ENCODE measurements at regions not wholly inside any gene's neighbourhood (a gene's known extent, or its start where the extent isn't known, plus 50 kb on each side); places are given as distances from the start of the nearest gene placed in this dataset.
"Not testable (repeated sequence)": the region's sequence is repeated elsewhere in the genome, so short reads cannot be mapped to it uniquely, and the experiment has no call there.

GRCh38 chr15:79161837-79162508 is 71.4 kb upstream of the RASGRF1 start:
- no peaks in the 10 kb centered on the region for H3K4me1 ChIP-seq (ENCODE audit: control extremely low read depth in 1 of 4, control insufficient read depth in 4 of 4, insufficient read depth in 4 of 4, low read length in 3 of 4)
- POLR2A ChIA-PET, result interaction anchor here (0.6 kb wide), 1 partner anchor 532 kb away, joined by 3 read pairs; no protein-coding TSS in a partner anchor
- H3K27me3 ChIP-seq (replicated peaks in 2 of 5; ENCODE audit: control insufficient read depth in 4 of 5, insufficient read depth in 5 of 5, low read length in 4 of 5), result no peaks in the 10 kb centered on the region
- no peak for DNase-seq
- H3K4me3 ChIP-seq (ENCODE audit: control insufficient read depth in 1 of 7, extremely low read depth in 1 of 7, insufficient read depth in 4 of 7, low read depth in 2 of 7, low read length in 6 of 7), result no peak overlapping the region
- H3K27ac ChIP-seq (ENCODE audit: insufficient read depth in 1 of 2, low read depth in 1 of 2, low read length in 2 of 2, poor library complexity in 1 of 2, severe bottlenecking in 2 of 2), result no peak overlapping the region
- WGBS (ENCODE audit: insufficient coverage), result 0% methylated on average over 1 of the region's 1 CpG
- H3K9me3 ChIP-seq (ENCODE audit: control extremely low read depth in 1 of 5, control insufficient read depth in 4 of 5, insufficient read depth in 2 of 5, low read depth in 1 of 5, low read length in 4 of 5), result no peaks in the 10 kb centered on the region
- no peaks in the 10 kb centered on the region for H3K36me3 ChIP-seq (ENCODE audit: control insufficient read depth in 4 of 4, insufficient read depth in 4 of 4, low read length in 3 of 4)
- CTCF ChIA-PET, result no interaction called here

- H3K4me1 ChIP-seq (ENCODE audit: control extremely low read depth in 1 of 4, control insufficient read depth in 4 of 4, insufficient read depth in 4 of 4, low read length in 3 of 4), result no peaks in the 10 kb centered on the region
- 100% methylated on average over 2 of the region's 2 CpGs for WGBS (ENCODE audit: insufficient coverage)
- H3K9me3 ChIP-seq (ENCODE audit: control extremely low read depth in 1 of 5, control insufficient read depth in 4 of 5, insufficient read depth in 2 of 5, low read depth in 1 of 5, low read length in 4 of 5), result no peaks in the 10 kb centered on the region
- POLR2A ChIA-PET, result no interaction called here
- no peaks in the 10 kb centered on the region for H3K36me3 ChIP-seq (ENCODE audit: control insufficient read depth in 4 of 4, insufficient read depth in 4 of 4, low read length in 3 of 4)
- peaks cover 0 to 7% (median 0%) of the 10 kb centered on the region in 5 experiments for H3K27me3 ChIP-seq (replicated peaks in 2 of 5; ENCODE audit: control insufficient read depth in 4 of 5, insufficient read depth in 5 of 5, low read length in 4 of 5)
- DNase-seq, result no peak
- no peak overlapping the region for H3K27ac ChIP-seq (ENCODE audit: insufficient read depth in 1 of 2, low read depth in 1 of 2, low read length in 2 of 2, poor library complexity in 1 of 2, severe bottlenecking in 2 of 2)
- H3K4me3 ChIP-seq (ENCODE audit: control insufficient read depth in 1 of 7, extremely low read depth in 1 of 7, insufficient read depth in 4 of 7, low read depth in 2 of 7, low read length in 6 of 7), result no peak overlapping the region
- CTCF ChIA-PET, result interaction anchor here (1.3 kb wide), 1 partner anchor 24 kb away, joined by 3 read pairs; no protein-coding TSS in a partner anchor
These were observed 69.6 kb upstream of the RASGRF1 start for GRCh38 chr15:79160211-79160610.

GRCh38 chr15:79157631-79158592 is 67.3 kb upstream of the RASGRF1 start:
- no peak for DNase-seq
- CTCF ChIA-PET, result interaction anchor here (1.3 kb wide), 1 partner anchor 20 kb away, joined by 3 read pairs; no protein-coding TSS in a partner anchor
- Histone ChIP-seq H3K9me3 (ENCODE audit: control extremely low read depth in 1 of 5, control insufficient read depth in 4 of 5, insufficient read depth in 2 of 5, low read depth in 1 of 5, low read length in 4 of 5) (no peaks in the 10 kb centered on the region), H3K4me3 (ENCODE audit: control insufficient read depth in 1 of 7, extremely low read depth in 1 of 7, insufficient read depth in 4 of 7, low read depth in 2 of 7, low read length in 6 of 7) (no peak overlapping the region), H3K36me3 (ENCODE audit: control insufficient read depth in 4 of 4, insufficient read depth in 4 of 4, low read length in 3 of 4) (no peaks in the 10 kb centered on the region), H3K4me1 (ENCODE audit: control extremely low read depth in 1 of 4, control insufficient read depth in 4 of 4, insufficient read depth in 4 of 4, low read length in 3 of 4) (no peaks in the 10 kb centered on the region), H3K27me3 (replicated peaks in 2 of 5; ENCODE audit: control insufficient read depth in 4 of 5, insufficient read depth in 5 of 5, low read length in 4 of 5) (peaks cover 0 to 13% (median 10%) of the 10 kb centered on the region in 5 experiments), H3K27ac (ENCODE audit: insufficient read depth in 1 of 2, low read depth in 1 of 2, low read length in 2 of 2, poor library complexity in 1 of 2, severe bottlenecking in 2 of 2) (no peak overlapping the region)
- 96% methylated on average over 12 of the region's 13 CpGs for WGBS (ENCODE audit: insufficient coverage)
- POLR2A ChIA-PET, result no interaction called here

GRCh38 chr15:79156704-79157375 is 66.3 kb upstream of the RASGRF1 start:
- Histone ChIP-seq H3K27me3 (replicated peaks in 2 of 5; ENCODE audit: control insufficient read depth in 4 of 5, insufficient read depth in 5 of 5, low read length in 4 of 5) (peaks cover 0 to 13% (median 10%) of the 10 kb centered on the region in 5 experiments), H3K27ac (ENCODE audit: insufficient read depth in 1 of 2, low read depth in 1 of 2, low read length in 2 of 2, poor library complexity in 1 of 2, severe bottlenecking in 2 of 2) (no peak overlapping the region), H3K36me3 (ENCODE audit: control insufficient read depth in 4 of 4, insufficient read depth in 4 of 4, low read length in 3 of 4) (no peaks in the 10 kb centered on the region), H3K4me1 (ENCODE audit: control extremely low read depth in 1 of 4, control insufficient read depth in 4 of 4, insufficient read depth in 4 of 4, low read length in 3 of 4) (no peaks in the 10 kb centered on the region), H3K9me3 (ENCODE audit: control extremely low read depth in 1 of 5, control insufficient read depth in 4 of 5, insufficient read depth in 2 of 5, low read depth in 1 of 5, low read length in 4 of 5) (no peaks in the 10 kb centered on the region), H3K4me3 (ENCODE audit: control insufficient read depth in 1 of 7, extremely low read depth in 1 of 7, insufficient read depth in 4 of 7, low read depth in 2 of 7, low read length in 6 of 7) (no peak overlapping the region)
- CTCF ChIA-PET, result interaction anchor here (1.3 to 1.4 kb wide), 2 partner anchors 21 to 150 kb away, joined by 3 read pairs; no protein-coding TSS in a partner anchor
- no peak for DNase-seq
- POLR2A ChIA-PET, result no interaction called here
- WGBS (ENCODE audit: insufficient coverage), result 93% methylated on average over 6 of the region's 7 CpGs

- POLR2A ChIA-PET, result no interaction called here
- H3K9me3 ChIP-seq (ENCODE audit: control extremely low read depth in 1 of 5, control insufficient read depth in 4 of 5, insufficient read depth in 2 of 5, low read depth in 1 of 5, low read length in 4 of 5), result peaks cover 0 to 3% (median under 1%) of the 10 kb centered on the region in 5 experiments
- no peaks in the 10 kb centered on the region for H3K36me3 ChIP-seq (ENCODE audit: control insufficient read depth in 4 of 4, insufficient read depth in 4 of 4, low read length in 3 of 4)
- peak in 2 of 3 donors; percentile 6 to 26 for DNase-seq
- no peak overlapping the region for H3K4me3 ChIP-seq (ENCODE audit: control insufficient read depth in 1 of 7, extremely low read depth in 1 of 7, insufficient read depth in 4 of 7, low read depth in 2 of 7, low read length in 6 of 7)
- no peak overlapping the region for H3K27ac ChIP-seq (ENCODE audit: insufficient read depth in 1 of 2, low read depth in 1 of 2, low read length in 2 of 2, poor library complexity in 1 of 2, severe bottlenecking in 2 of 2)
- CTCF ChIA-PET, result no interaction called here
- WGBS (ENCODE audit: insufficient coverage), result 6% methylated on average over 7 of the region's 9 CpGs
- H3K4me1 ChIP-seq (ENCODE audit: control extremely low read depth in 1 of 4, control insufficient read depth in 4 of 4, insufficient read depth in 4 of 4, low read length in 3 of 4), result no peaks in the 10 kb centered on the region
- H3K27me3 ChIP-seq (replicated peaks in 2 of 5; ENCODE audit: control insufficient read depth in 4 of 5, insufficient read depth in 5 of 5, low read length in 4 of 5), result peaks cover 0 to 13% (median 10%) of the 10 kb centered on the region in 5 experiments
These were observed 64.0 kb upstream of the RASGRF1 start for GRCh38 chr15:79154483-79155135.

GRCh38 chr15:79144290-79144689 is 53.7 kb upstream of the RASGRF1 start:
- peaks cover 0 to 20% (median 17%) of the 10 kb centered on the region in 5 experiments for H3K9me3 ChIP-seq (ENCODE audit: control extremely low read depth in 1 of 5, control insufficient read depth in 4 of 5, insufficient read depth in 2 of 5, low read depth in 1 of 5, low read length in 4 of 5)
- CTCF ChIA-PET, result not testable (repeated sequence)

More at GRCh38 chr15:79144290-79144689, 53.7 kb upstream of the RASGRF1 start:
- WGBS (ENCODE audit: insufficient coverage), result 100% methylated on average over 1 of the region's 1 CpG
- DNase-seq; H3K36me3 ChIP-seq (ENCODE audit: control insufficient read depth in 4 of 4, insufficient read depth in 4 of 4, low read length in 3 of 4); H3K27me3 ChIP-seq (replicated peaks in 2 of 5; ENCODE audit: control insufficient read depth in 4 of 5, insufficient read depth in 5 of 5, low read length in 4 of 5); H3K4me3 ChIP-seq (ENCODE audit: control insufficient read depth in 1 of 7, extremely low read depth in 1 of 7, insufficient read depth in 4 of 7, low read depth in 2 of 7, low read length in 6 of 7); H3K4me1 ChIP-seq (ENCODE audit: control extremely low read depth in 1 of 4, control insufficient read depth in 4 of 4, insufficient read depth in 4 of 4, low read length in 3 of 4); H3K27ac ChIP-seq (ENCODE audit: insufficient read depth in 1 of 2, low read depth in 1 of 2, low read length in 2 of 2, poor library complexity in 1 of 2, severe bottlenecking in 2 of 2): not testable (repeated sequence)
- POLR2A ChIA-PET, result interaction anchor here (0.7 kb wide), 1 partner anchor 1851 kb away, joined by 3 read pairs; no protein-coding TSS in a partner anchor

Data from common myeloid progenitor, CD34-positive (primary cell).